ENCODE measurements at regions not wholly inside any gene's neighbourhood (a gene's known extent, or its start where the extent isn't known, plus 50 kb on each side); places are given as distances from the start of the nearest gene placed in this dataset.

DNA sequence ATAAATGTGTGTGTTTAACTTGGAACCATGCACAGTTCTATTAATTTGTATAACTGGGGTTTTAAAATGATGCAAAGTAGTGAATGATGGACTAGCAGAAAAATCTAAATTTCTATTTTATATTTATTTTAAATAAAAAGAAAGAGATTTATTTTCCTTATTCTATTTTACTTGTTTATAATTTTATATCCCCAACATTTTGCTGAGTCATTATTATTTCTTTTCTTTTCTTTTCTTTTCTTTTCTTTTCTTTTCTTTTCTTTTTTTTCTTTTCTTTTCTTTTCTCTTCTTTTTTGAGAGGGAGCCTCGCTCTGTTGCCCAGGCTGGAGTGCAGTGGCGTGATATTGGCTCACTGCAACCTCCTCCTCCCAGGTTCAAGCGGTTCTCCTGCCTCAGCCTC, 395.0 kb upstream of the NCAM2 start:
- Histone ChIP-seq H3K27ac (ENCODE audit: low read depth, low read length) (no peak overlapping the region), H3K9me3 (ENCODE audit: control insufficient read depth in 2 of 3, low read length in 3 of 3) (no peaks in the 10 kb centered on the region), H3K27me3 (ENCODE audit: control insufficient read depth in 2 of 2, insufficient read depth in 2 of 2, low read length in 2 of 2) (no peaks in the 10 kb centered on the region), H3K4me3 (ENCODE audit: low read length) (no peak overlapping the region), H3K4me1 (ENCODE audit: control insufficient read depth in 2 of 2, insufficient read depth in 2 of 2, low read length in 2 of 2) (no peaks in the 10 kb centered on the region), H3K36me3 (ENCODE audit: control insufficient read depth in 2 of 3, insufficient read depth in 3 of 3, low read length in 3 of 3) (no peaks in the 10 kb centered on the region)
- H3K27ac Mint-ChIP-seq = no peak overlapping the region
- DNase-seq = no peak
- CTCF ChIA-PET = no interaction called here
- H3K4me3 Mint-ChIP-seq = no peak overlapping the region
- H3K4me1 Mint-ChIP-seq = no peaks in the 10 kb centered on the region
- H3K36me3 Mint-ChIP-seq = no peaks in the 10 kb centered on the region
- intact Hi-C loops (cut with micrococcal nuclease) = no loop called here
- POLR2A ChIA-PET = no interaction called here
- no peak for ATAC-seq
- H3K27me3 Mint-ChIP-seq = no peaks in the 10 kb centered on the region
- peaks cover 0 to 23% (median 10%) of the 10 kb centered on the region in 11 donors for H3K9me3 Mint-ChIP-seq

DNA sequence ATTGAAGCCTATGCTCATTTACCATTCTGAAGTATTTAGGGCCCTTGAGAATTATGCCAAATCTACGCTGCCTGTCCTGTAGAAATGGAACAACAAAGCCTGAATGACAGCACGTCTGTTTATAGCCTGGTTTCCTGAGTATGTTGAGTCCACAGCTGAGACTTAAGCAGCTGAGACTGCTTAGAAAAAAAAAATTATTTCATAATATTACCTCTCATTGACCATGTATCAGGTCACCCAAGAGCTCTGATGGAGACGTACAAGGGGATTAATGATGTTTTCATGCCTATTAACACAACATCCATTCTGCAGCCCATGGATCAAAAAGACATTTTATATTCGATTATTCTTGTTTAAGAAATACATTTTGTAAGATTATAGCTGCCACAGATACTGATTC, 387.2 kb upstream of the NCAM2 start:
- no peaks in the 10 kb centered on the region for H3K27me3 ChIP-seq (ENCODE audit: control insufficient read depth in 2 of 2, insufficient read depth in 2 of 2, low read length in 2 of 2)
- ATAC-seq = no peak
- Mint-ChIP-seq H3K27ac (no peak overlapping the region), H3K4me1 (no peaks in the 10 kb centered on the region), H3K4me3 (no peak overlapping the region), H3K36me3 (no peaks in the 10 kb centered on the region), H3K9me3 (peaks cover 0 to 17% (median 5%) of the 10 kb centered on the region in 11 donors), H3K27me3 (no peaks in the 10 kb centered on the region)
- intact Hi-C loops (cut with micrococcal nuclease) = no loop called here
- H3K36me3 ChIP-seq (ENCODE audit: control insufficient read depth in 2 of 3, insufficient read depth in 3 of 3, low read length in 3 of 3) = no peaks in the 10 kb centered on the region
- DNase-seq = no peak
- ChIA-PET CTCF (no interaction called here), POLR2A (no interaction called here)
- H3K4me1 ChIP-seq (ENCODE audit: control insufficient read depth in 2 of 2, insufficient read depth in 2 of 2, low read length in 2 of 2) = no peaks in the 10 kb centered on the region
- no peak overlapping the region for H3K4me3 ChIP-seq (ENCODE audit: low read length)
- no peaks in the 10 kb centered on the region for H3K9me3 ChIP-seq (ENCODE audit: control insufficient read depth in 2 of 3, low read length in 3 of 3)
- H3K27ac ChIP-seq (ENCODE audit: low read depth, low read length) = no peak overlapping the region

DNA sequence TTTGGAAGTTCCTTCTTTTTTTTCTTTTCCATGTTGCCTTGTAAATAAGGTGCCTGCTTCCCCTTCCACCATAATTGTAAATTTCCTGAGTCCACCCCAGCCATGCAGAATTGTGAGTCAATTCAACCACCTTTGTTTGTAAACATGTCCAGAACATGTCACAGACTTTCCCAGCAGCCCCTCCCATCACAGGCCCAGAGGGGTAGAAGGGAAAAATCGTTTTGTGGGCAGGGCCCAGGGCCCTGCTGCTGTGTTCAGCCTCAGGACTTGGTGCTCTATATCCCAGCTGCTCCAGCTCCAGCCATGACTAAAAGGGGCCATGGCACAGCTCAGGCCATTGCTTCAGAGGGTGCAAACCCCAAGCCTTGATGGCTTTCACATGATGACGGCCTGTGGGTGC, 384.6 kb upstream of the NCAM2 start:
- CTCF ChIA-PET = no interaction called here
- H3K27me3 Mint-ChIP-seq = no peaks in the 10 kb centered on the region
- H3K4me1 Mint-ChIP-seq = no peaks in the 10 kb centered on the region
- peaks cover 0 to 17% (median 3%) of the 10 kb centered on the region in 11 donors for H3K9me3 Mint-ChIP-seq
- no peak overlapping the region for H3K4me3 ChIP-seq (ENCODE audit: low read length)
- no peaks in the 10 kb centered on the region for H3K9me3 ChIP-seq (ENCODE audit: control insufficient read depth in 2 of 3, low read length in 3 of 3)
- H3K27ac ChIP-seq (ENCODE audit: low read depth, low read length) = no peak overlapping the region
- no peaks in the 10 kb centered on the region for H3K36me3 Mint-ChIP-seq
- intact Hi-C loops (cut with micrococcal nuclease) = no loop called here
- POLR2A ChIA-PET = no interaction called here
- no peak for DNase-seq
- no peaks in the 10 kb centered on the region for H3K36me3 ChIP-seq (ENCODE audit: control insufficient read depth in 2 of 3, insufficient read depth in 3 of 3, low read length in 3 of 3)
- ATAC-seq = no peak
- no peaks in the 10 kb centered on the region for H3K4me1 ChIP-seq (ENCODE audit: control insufficient read depth in 2 of 2, insufficient read depth in 2 of 2, low read length in 2 of 2)
- H3K27me3 ChIP-seq (ENCODE audit: control insufficient read depth in 2 of 2, insufficient read depth in 2 of 2, low read length in 2 of 2) = no peaks in the 10 kb centered on the region
- H3K27ac Mint-ChIP-seq = no peak overlapping the region
- no peak overlapping the region for H3K4me3 Mint-ChIP-seq

DNA sequence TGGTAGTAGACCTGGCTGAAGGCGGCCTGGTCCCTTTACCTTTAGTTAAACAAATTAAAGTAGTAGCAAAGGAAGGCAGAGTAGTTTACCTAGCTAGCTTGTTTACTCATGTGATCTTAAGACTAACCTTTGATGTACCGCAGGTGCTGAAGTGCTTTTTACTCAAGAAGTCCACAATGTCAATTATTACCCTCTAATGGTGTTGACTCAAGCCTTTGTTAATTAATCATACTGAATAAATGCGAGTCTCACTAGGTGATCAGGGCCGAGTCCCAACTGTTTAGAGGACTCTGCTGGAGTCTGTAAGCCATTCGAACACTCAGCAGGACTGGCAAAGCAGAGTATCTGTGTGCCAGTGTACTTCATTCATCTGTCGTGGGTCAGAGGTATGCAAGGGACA, 381.1 kb upstream of the NCAM2 start:
- Histone ChIP-seq H3K4me1 (ENCODE audit: control insufficient read depth in 2 of 2, insufficient read depth in 2 of 2, low read length in 2 of 2) (no peaks in the 10 kb centered on the region), H3K27ac (ENCODE audit: low read depth, low read length) (no peak overlapping the region), H3K9me3 (ENCODE audit: control insufficient read depth in 2 of 3, low read length in 3 of 3) (no peaks in the 10 kb centered on the region), H3K4me3 (ENCODE audit: low read length) (no peak overlapping the region), H3K36me3 (ENCODE audit: control insufficient read depth in 2 of 3, insufficient read depth in 3 of 3, low read length in 3 of 3) (no peaks in the 10 kb centered on the region), H3K27me3 (ENCODE audit: control insufficient read depth in 2 of 2, insufficient read depth in 2 of 2, low read length in 2 of 2) (no peaks in the 10 kb centered on the region)
- no peak for DNase-seq
- CTCF ChIA-PET = no interaction called here
- Mint-ChIP-seq H3K36me3 (no peaks in the 10 kb centered on the region), H3K27me3 (no peaks in the 10 kb centered on the region), H3K4me1 (no peaks in the 10 kb centered on the region), H3K4me3 (no peak overlapping the region), H3K9me3 (peaks cover 0 to 9% (median 2%) of the 10 kb centered on the region in 11 donors), H3K27ac (no peak overlapping the region)
- ATAC-seq = no peak
- intact Hi-C loops (cut with micrococcal nuclease) = no loop called here
- POLR2A ChIA-PET = no interaction called here

DNA sequence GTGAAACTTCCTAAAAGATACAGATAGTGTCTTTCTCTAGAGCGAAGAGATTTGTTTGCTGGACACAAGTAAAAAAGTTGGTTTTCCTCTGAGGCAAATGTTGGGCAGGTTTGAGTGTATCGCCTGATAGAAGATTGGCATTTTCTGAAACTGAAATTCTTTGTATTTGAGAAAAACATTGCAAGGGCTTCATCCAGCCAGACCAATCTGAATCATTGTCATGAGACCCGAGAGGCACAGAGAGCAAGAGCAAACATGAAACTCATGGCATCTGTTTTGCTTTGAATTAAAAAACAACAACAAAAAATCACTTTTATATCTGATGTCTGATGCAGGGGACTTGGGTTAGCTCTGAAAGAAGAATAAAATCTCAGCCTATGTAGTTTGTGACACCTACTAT, 379.3 kb upstream of the NCAM2 start:
- no peak for ATAC-seq
- intact Hi-C loops (cut with micrococcal nuclease) = no loop called here
- no peak for DNase-seq
- H3K4me3 Mint-ChIP-seq = no peak overlapping the region
- no peaks in the 10 kb centered on the region for H3K27me3 Mint-ChIP-seq
- H3K27ac Mint-ChIP-seq = no peak overlapping the region
- Histone ChIP-seq H3K4me3 (ENCODE audit: low read length) (no peak overlapping the region), H3K4me1 (ENCODE audit: control insufficient read depth in 2 of 2, insufficient read depth in 2 of 2, low read length in 2 of 2) (no peaks in the 10 kb centered on the region), H3K9me3 (ENCODE audit: control insufficient read depth in 2 of 3, low read length in 3 of 3) (peaks cover 0 to 6% (median 0%) of the 10 kb centered on the region in 3 experiments), H3K27me3 (ENCODE audit: control insufficient read depth in 2 of 2, insufficient read depth in 2 of 2, low read length in 2 of 2) (no peaks in the 10 kb centered on the region), H3K27ac (ENCODE audit: low read depth, low read length) (no peak overlapping the region), H3K36me3 (ENCODE audit: control insufficient read depth in 2 of 3, insufficient read depth in 3 of 3, low read length in 3 of 3) (no peaks in the 10 kb centered on the region)
- ChIA-PET POLR2A (no interaction called here), CTCF (no interaction called here)
- H3K9me3 Mint-ChIP-seq = peaks cover 0 to 11% (median 4%) of the 10 kb centered on the region in 11 donors
- no peaks in the 10 kb centered on the region for H3K36me3 Mint-ChIP-seq
- no peaks in the 10 kb centered on the region for H3K4me1 Mint-ChIP-seq

DNA sequence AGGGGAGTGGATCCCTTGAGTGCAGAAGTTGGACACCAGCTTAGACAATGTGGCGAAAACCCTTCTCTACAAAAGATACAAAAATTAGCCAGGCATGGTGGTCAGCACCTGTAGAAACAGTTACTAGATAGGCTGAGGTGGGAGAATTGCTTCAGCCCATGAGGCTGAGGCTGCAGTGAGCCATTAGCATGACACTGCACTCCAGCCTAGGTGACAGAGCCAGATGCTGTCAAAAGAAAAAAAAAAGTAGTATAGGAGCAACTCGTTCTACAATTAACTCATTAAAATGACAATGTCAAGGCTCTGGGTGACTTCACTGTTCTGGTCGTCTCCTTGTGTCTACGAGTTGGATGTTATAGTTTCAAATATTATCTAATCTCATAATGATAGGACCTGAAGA, 370.6 kb upstream of the NCAM2 start:
- H3K27me3 ChIP-seq (ENCODE audit: control insufficient read depth in 2 of 2, insufficient read depth in 2 of 2, low read length in 2 of 2) = no peaks in the 10 kb centered on the region
- H3K4me3 ChIP-seq (ENCODE audit: low read length) = no peak overlapping the region
- H3K27ac ChIP-seq (ENCODE audit: low read depth, low read length) = no peak overlapping the region
- intact Hi-C loops (cut with micrococcal nuclease) = no loop called here
- H3K36me3 ChIP-seq (ENCODE audit: control insufficient read depth in 2 of 3, insufficient read depth in 3 of 3, low read length in 3 of 3) = no peaks in the 10 kb centered on the region
- H3K4me1 Mint-ChIP-seq = no peaks in the 10 kb centered on the region
- H3K27ac Mint-ChIP-seq = no peak overlapping the region
- no peak overlapping the region for H3K4me3 Mint-ChIP-seq
- H3K36me3 Mint-ChIP-seq = no peaks in the 10 kb centered on the region
- DNase-seq = no peak
- peaks cover 0 to 6% (median 0%) of the 10 kb centered on the region in 3 experiments for H3K9me3 ChIP-seq (ENCODE audit: control insufficient read depth in 2 of 3, low read length in 3 of 3)
- CTCF ChIA-PET = no interaction called here
- H3K9me3 Mint-ChIP-seq = peaks cover 0 to 26% (median 6%) of the 10 kb centered on the region in 11 donors
- no peaks in the 10 kb centered on the region for H3K4me1 ChIP-seq (ENCODE audit: control insufficient read depth in 2 of 2, insufficient read depth in 2 of 2, low read length in 2 of 2)
- no peaks in the 10 kb centered on the region for H3K27me3 Mint-ChIP-seq
- POLR2A ChIA-PET = no interaction called here
- ATAC-seq = no peak

DNA sequence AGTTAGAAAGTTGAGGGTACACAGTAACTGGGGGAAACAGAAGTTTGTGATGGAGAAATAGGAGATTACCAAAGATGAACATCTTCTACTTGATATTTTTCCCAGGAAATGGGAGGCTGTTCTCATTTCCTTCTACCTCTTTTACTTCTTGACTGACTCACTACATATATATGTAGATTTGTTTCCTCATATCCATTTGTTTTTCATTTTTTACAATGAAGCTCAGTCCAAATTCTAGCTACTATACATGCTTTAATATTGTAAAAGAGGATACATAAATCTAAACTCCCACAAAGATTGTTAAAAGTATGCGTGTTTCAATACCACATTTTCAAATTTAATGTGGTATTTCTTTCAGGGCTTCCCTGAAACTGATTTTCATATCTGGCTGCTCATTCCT, 366.6 kb upstream of the NCAM2 start:
- H3K27me3 ChIP-seq (ENCODE audit: control insufficient read depth in 2 of 2, insufficient read depth in 2 of 2, low read length in 2 of 2) = no peaks in the 10 kb centered on the region
- peaks cover 0 to 16% (median 4%) of the 10 kb centered on the region in 11 donors for H3K9me3 Mint-ChIP-seq
- ATAC-seq = no peak
- H3K36me3 ChIP-seq (ENCODE audit: control insufficient read depth in 2 of 3, insufficient read depth in 3 of 3, low read length in 3 of 3) = no peaks in the 10 kb centered on the region
- DNase-seq = no peak
- POLR2A ChIA-PET = no interaction called here
- H3K27ac Mint-ChIP-seq = no peak overlapping the region
- CTCF ChIA-PET = no interaction called here
- H3K4me3 ChIP-seq (ENCODE audit: low read length) = no peak overlapping the region
- no peaks in the 10 kb centered on the region for H3K36me3 Mint-ChIP-seq
- H3K4me1 Mint-ChIP-seq = no peaks in the 10 kb centered on the region
- no peak overlapping the region for H3K27ac ChIP-seq (ENCODE audit: low read depth, low read length)
- H3K4me3 Mint-ChIP-seq = no peak overlapping the region
- no peaks in the 10 kb centered on the region for H3K27me3 Mint-ChIP-seq
- intact Hi-C loops (cut with micrococcal nuclease) = no loop called here
- H3K9me3 ChIP-seq (ENCODE audit: control insufficient read depth in 2 of 3, low read length in 3 of 3) = no peaks in the 10 kb centered on the region
- H3K4me1 ChIP-seq (ENCODE audit: control insufficient read depth in 2 of 2, insufficient read depth in 2 of 2, low read length in 2 of 2) = no peaks in the 10 kb centered on the region
